ENCODE measurements at regions not wholly inside any gene's neighbourhood (a gene's known extent, or its start where the extent isn't known, plus 50 kb on each side); places are given as distances from the start of the nearest gene placed in this dataset.

- in situ Hi-C loops (cut with HindIII; ENCODE audit: low sequenced_read_pairs), result no loop called here
- no peak for DNase-seq (ENCODE audit: low spot score)
These were observed 259.8 kb downstream of the NDUFS4 start for GRCh38 chr5:53820119-53820801.

- in situ Hi-C loops (cut with HindIII; ENCODE audit: low sequenced_read_pairs), result no loop called here
These were observed 260.3 kb downstream of the NDUFS4 start for GRCh38 chr5:53820802-53821171.

GRCh38 chr5:53825016-53825415, 264.6 kb downstream of the NDUFS4 start:
- in situ Hi-C loops (cut with HindIII; ENCODE audit: low sequenced_read_pairs), result no loop called here
- DNase-seq (ENCODE audit: low spot score), result no peak

More at GRCh38 chr5:53820802-53821171, 260.3 kb downstream of the NDUFS4 start:
- no peak for DNase-seq (ENCODE audit: low spot score)

DNA sequence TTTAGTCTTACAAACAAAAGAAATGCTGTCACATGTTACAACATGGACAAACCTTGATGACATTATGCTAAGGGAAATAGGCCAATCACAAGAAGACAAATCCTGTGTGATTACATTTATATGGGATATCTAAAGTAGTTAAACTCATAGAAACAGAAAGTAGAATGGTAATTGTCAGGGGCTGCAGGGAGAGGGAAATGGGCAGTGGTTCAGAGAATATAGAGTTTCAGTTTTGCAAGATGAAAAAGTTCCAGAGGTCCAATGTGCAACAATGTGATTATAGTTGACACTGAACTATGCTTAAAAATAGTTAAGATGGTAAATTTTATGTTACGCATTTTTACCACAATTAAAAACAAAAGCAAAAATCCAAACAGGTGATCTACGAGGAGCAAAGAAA, 265.5 kb downstream of the NDUFS4 start:
- DNase-seq (ENCODE audit: low spot score), result no peak
- in situ Hi-C loops (cut with HindIII; ENCODE audit: low sequenced_read_pairs), result no loop called here

DNA sequence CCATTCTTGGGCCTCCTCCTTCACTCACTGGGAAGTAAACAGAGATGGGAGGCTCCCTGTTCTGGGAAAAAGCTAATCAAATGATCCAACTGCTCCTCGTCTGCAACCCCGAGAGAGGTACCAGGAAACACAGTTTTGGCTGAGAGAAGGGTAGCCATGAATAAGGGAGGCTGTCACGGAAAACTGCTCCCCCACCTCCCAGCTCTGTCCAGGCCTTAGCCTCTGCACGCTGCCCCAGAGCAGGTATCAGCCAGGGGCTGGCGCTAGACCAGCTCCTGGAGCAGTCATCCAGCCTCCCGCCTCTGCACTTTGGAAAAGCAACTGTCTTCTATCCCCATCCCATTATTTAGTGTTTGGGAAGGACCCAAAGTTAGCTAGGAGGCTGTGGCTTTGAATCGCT, 266.1 kb downstream of the NDUFS4 start:
- in situ Hi-C loops (cut with HindIII; ENCODE audit: low sequenced_read_pairs), result no loop called here
- DNase-seq (ENCODE audit: low spot score), result no peak

DNA sequence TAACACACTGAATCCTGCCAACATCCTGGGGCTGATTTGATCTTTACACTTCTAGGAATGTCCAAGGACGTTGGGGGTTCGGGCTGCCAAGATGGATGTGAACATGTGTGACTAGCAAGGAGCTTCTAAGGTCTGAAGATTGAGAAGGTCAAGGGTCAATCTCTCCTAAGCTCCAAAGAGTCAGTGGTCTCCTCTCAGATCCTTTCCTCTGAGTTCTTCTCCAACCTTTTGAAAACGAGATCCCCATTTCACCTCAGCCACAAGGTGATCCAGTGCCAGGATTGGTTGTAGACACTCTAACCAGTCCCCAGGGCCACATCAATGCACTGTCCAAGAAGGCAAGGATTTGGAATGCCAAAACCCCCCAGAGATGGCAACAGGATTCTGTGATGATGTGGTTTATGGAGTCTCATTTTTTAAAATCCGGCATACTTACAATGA, 266.8 kb downstream of the NDUFS4 start:
- DNase-seq (ENCODE audit: low spot score), result no peak
- in situ Hi-C loops (cut with HindIII; ENCODE audit: low sequenced_read_pairs), result no loop called here

GRCh38 chr5:53831496-53831895, 271.1 kb downstream of the NDUFS4 start:
- no peak for DNase-seq (ENCODE audit: low spot score)
- in situ Hi-C loops (cut with HindIII; ENCODE audit: low sequenced_read_pairs), result no loop called here
